Suprapubic skin (tissue), 4 donors: ENCODE measurements at regions not wholly inside any gene's neighbourhood (a gene's known extent, or its start where the extent isn't known, plus 50 kb on each side); places are given as distances from the start of the nearest gene placed in this dataset.

Experiments used
- DNase-seq, 2 donors: peaks; one replicate each; pipeline ENCODE4 v3.0.0-alpha.2; 2019; ENCODE audit warnings: low spot score in 2 of 2
- H3K27ac ChIP-seq: fragments of 200-600 bp; sonication (generic); one replicate; pipeline ENCODE4 v1.5.1; 2019
- H3K27me3 ChIP-seq: fragments of 200-600 bp; sonication (generic); one replicate; pipeline ENCODE4 v1.5.1; 2019
- H3K36me3 ChIP-seq: fragments of 200-600 bp; sonication (generic); one replicate; pipeline ENCODE4 v1.5.1; 2019
- H3K4me1 ChIP-seq: fragments of 200-600 bp; sonication (generic); one replicate; pipeline ENCODE4 v1.5.1; 2019
- H3K4me3 ChIP-seq: fragments of 200-600 bp; sonication (generic); one replicate; pipeline ENCODE4 v1.5.1; 2019; ENCODE audit warnings: mild to moderate bottlenecking
- H3K9me3 ChIP-seq: fragments of 200-600 bp; sonication (generic); one replicate; pipeline ENCODE4 v1.5.1; 2019
- EP300 ChIP-seq: sonication (generic); formaldehyde crosslinking; IDR thresholded peaks from one replicate; pipeline ENCODE4 v1.6.1; 2017; ENCODE audit warnings: antibody characterized with exemption
- POLR2A ChIP-seq, 2 donors: fragments of 450-650 bp; IDR thresholded peaks; one replicate each; pipeline ENCODE4 v1.6.1; 2017; ENCODE audit warnings: antibody characterized with exemption in 2 of 2, mild to moderate bottlenecking in 2 of 2, moderate library complexity in 2 of 2
- POLR2AphosphoS5 ChIP-seq, 3 donors: sonication (generic); formaldehyde crosslinking; IDR thresholded peaks; one replicate each; pipeline ENCODE4 v1.6.1; 2017; ENCODE audit warnings: antibody characterized with exemption in 3 of 3
- WGBS: methylation state at CpG from one replicate; pipeline ENCODE4 v1.1.5; 2018; 5-methylcytosine and 5-hydroxymethylcytosine counted together
- TF ChIP-seq, protein P1 (sequence below), 2 donors: fragments of 200-600 bp in 1 of 2; fragments of 450-650 bp in 1 of 2; sonication (generic) in 1 of 2; IDR thresholded peaks; one replicate each; pipeline ENCODE4 v1.5.1; 2016 to 2019; ENCODE audit warnings: antibody characterized with exemption in 2 of 2, mild to moderate bottlenecking in 1 of 2, moderate library complexity in 1 of 2

DNA sequence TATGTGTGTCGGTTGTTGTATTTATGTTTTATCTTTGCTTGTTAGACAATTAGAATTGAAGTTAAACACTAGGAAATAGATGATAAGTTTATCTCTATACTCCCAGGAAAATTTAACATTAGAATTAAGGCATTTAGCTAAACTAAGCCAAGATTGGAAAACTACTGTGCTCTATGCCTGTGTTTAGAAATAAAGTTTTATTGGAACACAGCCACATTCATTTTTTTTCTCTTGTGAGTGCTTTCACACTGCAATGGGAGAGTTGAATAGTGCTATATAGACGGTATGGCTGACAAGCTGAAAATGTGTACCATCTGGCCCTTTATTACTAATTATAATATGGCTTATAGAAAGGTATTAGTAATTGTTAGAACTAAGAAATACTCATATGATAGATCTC is 186.7 kb upstream of the NUDT6 start:
- Histone ChIP-seq H3K27ac (no peak overlapping the region), H3K4me1 (peaks cover 10% of the 10 kb centered on the region), H3K36me3 (no peaks in the 10 kb centered on the region), H3K27me3 (no peaks in the 10 kb centered on the region), H3K4me3 (no peak overlapping the region), H3K9me3 (no peaks in the 10 kb centered on the region)
- no peak for DNase-seq
- TF ChIP-seq EP300, result no peak
- TF ChIP-seq POLR2AphosphoS5 (IDR thresholded peaks at IDR 0.05), result no peak
- TF ChIP-seq, protein P1, sequence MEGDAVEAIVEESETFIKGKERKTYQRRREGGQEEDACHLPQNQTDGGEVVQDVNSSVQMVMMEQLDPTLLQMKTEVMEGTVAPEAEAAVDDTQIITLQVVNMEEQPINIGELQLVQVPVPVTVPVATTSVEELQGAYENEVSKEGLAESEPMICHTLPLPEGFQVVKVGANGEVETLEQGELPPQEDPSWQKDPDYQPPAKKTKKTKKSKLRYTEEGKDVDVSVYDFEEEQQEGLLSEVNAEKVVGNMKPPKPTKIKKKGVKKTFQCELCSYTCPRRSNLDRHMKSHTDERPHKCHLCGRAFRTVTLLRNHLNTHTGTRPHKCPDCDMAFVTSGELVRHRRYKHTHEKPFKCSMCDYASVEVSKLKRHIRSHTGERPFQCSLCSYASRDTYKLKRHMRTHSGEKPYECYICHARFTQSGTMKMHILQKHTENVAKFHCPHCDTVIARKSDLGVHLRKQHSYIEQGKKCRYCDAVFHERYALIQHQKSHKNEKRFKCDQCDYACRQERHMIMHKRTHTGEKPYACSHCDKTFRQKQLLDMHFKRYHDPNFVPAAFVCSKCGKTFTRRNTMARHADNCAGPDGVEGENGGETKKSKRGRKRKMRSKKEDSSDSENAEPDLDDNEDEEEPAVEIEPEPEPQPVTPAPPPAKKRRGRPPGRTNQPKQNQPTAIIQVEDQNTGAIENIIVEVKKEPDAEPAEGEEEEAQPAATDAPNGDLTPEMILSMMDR (IDR thresholded peaks at IDR 0.05), result no peak
- TF ChIP-seq POLR2A (IDR thresholded peaks at IDR 0.05), result no peak
- 96% methylated on average over 2 of the region's 2 CpGs for WGBS

DNA sequence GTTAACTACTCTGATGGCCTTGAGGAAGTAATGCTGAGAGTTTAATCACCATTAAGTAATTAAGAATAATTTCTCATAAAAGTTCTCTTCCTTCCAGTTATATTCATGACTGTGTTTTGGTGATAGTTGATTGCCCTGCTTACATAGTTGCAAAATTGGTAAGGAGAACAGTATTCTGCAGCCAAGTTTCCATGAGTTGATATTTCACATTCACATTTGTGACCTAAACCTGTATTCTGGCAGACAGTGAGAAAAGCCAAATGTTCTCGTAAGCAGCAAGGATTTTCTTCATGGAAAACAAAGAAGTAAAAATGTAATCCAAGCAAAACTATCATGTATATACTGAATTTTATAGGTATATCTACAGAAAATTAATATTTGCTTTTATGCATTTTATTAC is 187.8 kb upstream of the NUDT6 start:
- Histone ChIP-seq H3K36me3 (no peaks in the 10 kb centered on the region), H3K9me3 (no peaks in the 10 kb centered on the region), H3K4me1 (no peaks in the 10 kb centered on the region), H3K27me3 (no peaks in the 10 kb centered on the region), H3K27ac (no peak overlapping the region), H3K4me3 (no peak overlapping the region)
- DNase-seq, result no peak
- 58% methylated on average over 1 of the region's 1 CpG for WGBS
- TF ChIP-seq POLR2A (IDR thresholded peaks at IDR 0.05), result no peak
- no peak for TF ChIP-seq POLR2AphosphoS5 (IDR thresholded peaks at IDR 0.05)
- TF ChIP-seq, protein P1 (IDR thresholded peaks at IDR 0.05), result no peak
- TF ChIP-seq EP300, result no peak

DNA sequence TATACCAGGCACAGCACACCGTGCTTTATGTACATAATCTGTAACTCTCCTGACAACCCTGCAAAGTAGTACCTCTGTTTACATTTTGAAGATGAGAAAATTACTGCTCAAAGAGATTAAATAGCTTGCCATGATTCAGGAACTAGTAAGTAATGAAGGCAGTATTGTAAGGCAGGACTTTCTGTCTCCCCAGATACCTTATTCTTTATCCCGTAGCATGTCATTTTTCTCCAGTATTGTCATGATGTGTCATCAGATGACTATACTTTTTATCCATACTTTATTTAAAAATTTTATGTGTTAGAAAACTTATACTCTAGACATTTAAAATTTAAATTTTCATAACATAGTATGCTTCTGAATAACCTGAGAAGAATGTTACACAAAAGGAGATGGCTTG is 188.3 kb upstream of the NUDT6 start:
- WGBS, result 71% methylated on average over 2 of the region's 2 CpGs
- Histone ChIP-seq H3K36me3 (no peaks in the 10 kb centered on the region), H3K9me3 (no peaks in the 10 kb centered on the region), H3K27me3 (no peaks in the 10 kb centered on the region), H3K4me1 (no peaks in the 10 kb centered on the region), H3K4me3 (no peak overlapping the region), H3K27ac (no peak overlapping the region)
- TF ChIP-seq POLR2AphosphoS5 (IDR thresholded peaks at IDR 0.05) (no peak), EP300 (no peak), POLR2A (IDR thresholded peaks at IDR 0.05) (no peak)
- TF ChIP-seq, protein P1 (IDR thresholded peaks at IDR 0.05), result no peak
- no peak for DNase-seq

DNA sequence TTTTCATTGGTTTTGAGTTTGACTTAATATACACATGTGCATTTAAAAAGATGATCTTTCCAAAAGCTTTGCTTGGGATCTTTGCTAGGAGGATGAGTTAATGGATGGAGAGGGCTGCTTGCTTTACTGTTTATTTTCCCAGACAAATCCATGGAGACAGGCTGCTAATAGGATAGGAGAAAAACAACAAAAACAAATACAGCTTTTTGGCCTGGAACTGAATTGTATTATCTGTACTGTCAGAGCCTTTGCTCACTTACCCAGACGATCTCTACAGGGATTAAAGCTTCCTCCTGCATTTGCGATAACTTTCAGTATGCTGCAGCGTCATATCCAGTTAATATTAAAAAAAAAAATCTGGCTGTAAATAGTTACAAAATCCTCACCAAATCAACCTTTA is 190.8 kb upstream of the NUDT6 start:
- H3K36me3 ChIP-seq, result no peaks in the 10 kb centered on the region
- H3K4me1 ChIP-seq, result peaks cover 5% of the 10 kb centered on the region
- H3K9me3 ChIP-seq, result no peaks in the 10 kb centered on the region
- WGBS, result 72% methylated on average over 3 of the region's 3 CpGs
- H3K4me3 ChIP-seq, result no peak overlapping the region
- TF ChIP-seq POLR2AphosphoS5 (IDR thresholded peaks at IDR 0.05), result no peak
- TF ChIP-seq EP300, result no peak
- TF ChIP-seq POLR2A (IDR thresholded peaks at IDR 0.05), result no peak
- TF ChIP-seq, protein P1 (IDR thresholded peaks at IDR 0.05), result no peak
- no peak for DNase-seq
- no peak overlapping the region for H3K27ac ChIP-seq
- H3K27me3 ChIP-seq, result no peaks in the 10 kb centered on the region

DNA sequence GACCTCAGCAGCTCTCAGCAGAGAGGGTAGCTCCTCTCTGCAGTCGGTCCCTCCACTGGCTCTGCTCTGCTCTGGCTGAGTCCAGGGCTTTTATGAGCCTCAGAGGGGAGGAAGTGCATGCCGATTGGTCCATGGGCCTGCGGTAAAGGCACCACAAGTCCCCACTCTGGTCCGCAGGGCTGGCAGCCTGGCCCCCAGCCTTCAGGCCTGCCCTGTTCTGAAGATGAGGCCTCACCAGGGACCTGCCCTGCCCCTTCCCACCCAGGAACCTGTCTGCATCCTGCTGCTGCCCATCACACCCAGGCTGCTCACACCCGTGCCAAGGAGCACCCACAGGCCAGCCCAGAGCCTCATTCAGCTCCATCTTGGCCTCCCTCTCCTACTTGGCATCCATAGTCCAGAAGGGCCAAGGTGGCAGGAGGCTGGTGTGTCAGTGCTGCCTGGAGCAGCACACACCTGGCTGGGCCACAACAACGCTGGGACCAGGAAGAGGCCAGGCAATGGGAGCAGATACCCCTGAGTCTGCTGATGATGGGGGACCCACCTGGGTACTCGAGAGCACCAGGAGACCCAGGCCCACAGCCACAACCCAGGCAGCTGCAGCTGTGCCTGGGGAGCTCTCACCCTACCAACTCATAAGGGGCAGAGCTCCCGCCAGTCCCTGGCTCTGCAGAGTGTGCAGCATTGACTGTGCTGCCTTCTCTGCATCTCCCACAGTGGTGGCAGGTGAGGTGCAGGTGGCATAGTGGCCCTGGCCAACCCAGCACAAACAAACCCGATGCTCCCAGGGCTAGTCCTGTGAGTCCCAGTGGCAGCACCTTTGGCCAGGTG is 191.9 kb upstream of the NUDT6 start:
- Histone ChIP-seq H3K4me1 (peaks cover 5% of the 10 kb centered on the region), H3K36me3 (no peaks in the 10 kb centered on the region), H3K9me3 (no peaks in the 10 kb centered on the region), H3K4me3 (no peak overlapping the region), H3K27ac (no peak overlapping the region), H3K27me3 (no peaks in the 10 kb centered on the region)
- DNase-seq, result no peak
- no peak for TF ChIP-seq POLR2AphosphoS5 (IDR thresholded peaks at IDR 0.05)
- no peak for TF ChIP-seq POLR2A (IDR thresholded peaks at IDR 0.05)
- TF ChIP-seq, protein P1 (IDR thresholded peaks at IDR 0.05), result no peak
- no peak for TF ChIP-seq EP300
- WGBS, result 100% methylated on average over 4 of the region's 9 CpGs
